GM19397 (cell line): ENCODE measurements at regions not wholly inside any gene's neighbourhood (a gene's known extent, or its start where the extent isn't known, plus 50 kb on each side); places are given as distances from the start of the nearest gene placed in this dataset.
"Not testable (repeated sequence)": the region's sequence is repeated elsewhere in the genome, so short reads cannot be mapped to it uniquely, and the experiment has no call there.

Source experiments
- ATAC-seq: cut with Tn5 transposase; IDR thresholded peaks from one replicate; pipeline ENCODE4 v1.9.1; 2021; ENCODE audit warnings: mild to moderate bottlenecking, moderate library complexity; ENCODE audit not compliant: unreplicated experiment

DNA sequence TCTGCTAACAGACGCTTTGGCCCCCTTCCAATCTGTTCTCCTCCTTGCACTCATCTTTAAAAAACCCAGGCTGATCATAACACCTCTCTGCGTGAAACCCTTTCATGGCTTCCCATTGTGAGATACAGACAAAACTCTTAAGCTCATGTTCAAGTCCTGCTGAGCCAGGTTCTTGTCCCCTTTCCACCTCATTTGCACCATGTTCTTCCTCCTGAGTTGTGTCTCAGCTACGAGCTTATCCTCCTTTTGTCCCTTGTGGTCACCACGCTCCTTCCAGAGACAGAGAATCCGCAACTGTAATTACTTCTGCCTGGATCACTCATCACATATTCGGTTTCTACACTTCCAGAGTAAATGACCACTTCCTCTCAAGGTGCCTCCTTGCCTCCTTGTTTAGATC lies 238.8 kb downstream of the ACTR3 start:
- ATAC-seq = no peak

DNA sequence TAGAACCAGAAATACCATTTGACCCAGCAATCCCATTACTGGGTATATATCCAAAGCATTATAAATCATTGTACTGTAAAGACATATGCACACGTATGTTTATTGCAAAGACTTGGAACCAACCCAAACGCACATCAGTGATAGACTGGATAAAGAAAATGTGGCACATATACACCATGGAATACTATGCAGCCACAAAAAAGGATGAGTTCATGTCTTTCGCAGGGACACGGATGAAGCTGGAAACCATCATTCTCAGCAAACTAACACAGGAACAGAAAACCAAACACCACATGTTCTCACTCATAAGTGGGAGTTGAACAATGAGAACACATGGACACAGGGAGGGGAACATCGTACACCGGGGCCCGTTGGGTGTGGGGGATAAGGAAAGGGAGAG lies 242.2 kb downstream of the ACTR3 start:
- not testable (repeated sequence) for ATAC-seq

DNA sequence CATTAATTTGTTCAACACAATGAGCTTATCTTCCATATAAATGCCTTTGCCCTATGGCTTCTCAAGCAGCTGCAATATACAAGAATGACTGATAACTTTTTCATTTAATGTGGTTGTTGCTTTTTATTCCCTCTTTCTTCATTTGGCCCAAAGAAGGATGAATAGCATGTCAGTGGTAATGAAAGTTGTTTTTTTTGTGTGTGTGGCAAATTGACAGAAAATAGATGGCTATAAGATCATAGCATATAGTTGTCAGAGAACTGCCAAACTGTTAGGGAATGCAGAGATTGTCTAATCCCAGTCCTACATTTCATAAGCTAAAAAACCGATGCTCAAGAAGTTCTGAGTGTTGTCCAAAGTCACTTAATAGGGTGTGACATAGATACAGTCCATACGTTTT lies 244.3 kb downstream of the ACTR3 start:
- ATAC-seq = no peak

DNA sequence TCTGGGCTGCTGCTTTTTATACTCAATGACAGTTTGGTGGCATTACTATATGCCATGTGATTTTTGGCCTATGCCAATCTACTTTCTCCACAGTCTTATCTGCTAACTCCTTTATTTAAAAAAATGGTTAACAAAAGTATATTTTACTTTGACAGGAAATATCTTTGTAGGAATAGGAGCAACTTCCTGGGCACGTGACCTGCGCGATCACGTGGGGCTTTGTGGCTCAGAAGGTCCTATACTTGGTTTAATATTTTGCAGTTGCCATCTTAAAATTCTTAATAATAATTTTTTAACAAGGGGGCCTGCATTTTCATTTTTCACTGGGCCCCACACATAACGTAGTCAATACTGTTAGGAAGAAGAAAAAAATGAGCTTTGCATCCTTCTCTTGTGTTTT lies 249.7 kb downstream of the ACTR3 start:
- no peak for ATAC-seq

DNA sequence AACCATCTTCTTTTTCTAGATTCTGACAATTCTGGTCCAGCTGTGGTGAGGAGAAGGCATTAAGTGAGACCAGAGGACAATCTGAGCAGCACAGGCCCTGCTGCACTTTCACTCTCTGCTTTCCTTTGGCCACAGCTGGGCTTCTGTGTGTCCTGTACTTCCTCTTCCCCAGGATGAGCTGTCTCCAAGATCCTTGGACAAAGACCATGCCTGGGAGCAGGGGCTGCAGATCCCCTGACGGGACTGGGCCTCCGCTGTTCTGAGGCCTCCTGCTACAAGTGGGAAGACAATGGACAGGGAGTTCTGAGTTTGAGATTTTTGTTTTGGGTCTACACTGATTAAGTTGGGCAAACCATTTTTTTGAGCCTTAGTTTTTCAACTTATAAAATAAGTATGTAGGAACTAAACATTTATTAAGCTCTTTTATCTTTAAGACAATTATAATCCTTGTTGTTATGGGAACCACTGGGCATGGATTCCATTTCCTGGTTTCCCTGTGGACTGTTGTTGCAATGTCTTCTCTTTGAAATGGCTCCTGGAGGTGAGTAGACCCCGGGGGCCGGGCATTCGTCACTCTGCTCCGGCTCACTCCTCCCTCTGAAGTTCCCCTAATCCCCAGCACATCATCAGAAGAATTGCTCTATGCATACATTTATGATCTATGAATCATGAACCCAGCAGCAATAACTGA lies 266.6 kb downstream of the ACTR3 start:
- no peak for ATAC-seq

DNA sequence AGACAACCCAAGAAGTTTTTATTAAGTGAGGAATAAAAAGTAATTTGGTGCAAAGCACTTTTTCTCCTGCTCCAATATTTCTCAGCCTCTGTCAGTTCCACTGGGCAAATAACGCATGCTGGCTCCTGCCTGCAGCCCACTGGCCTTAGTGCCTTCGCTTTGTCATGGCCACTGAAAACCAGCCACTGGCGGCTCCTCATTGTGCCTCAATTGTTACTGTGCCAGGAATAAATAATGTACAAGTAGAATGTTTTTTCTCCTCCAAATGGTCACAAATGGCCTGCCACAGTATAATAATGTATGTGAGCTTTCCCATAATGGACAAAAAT lies 267.1 kb downstream of the ACTR3 start:
- ATAC-seq = no peak

DNA sequence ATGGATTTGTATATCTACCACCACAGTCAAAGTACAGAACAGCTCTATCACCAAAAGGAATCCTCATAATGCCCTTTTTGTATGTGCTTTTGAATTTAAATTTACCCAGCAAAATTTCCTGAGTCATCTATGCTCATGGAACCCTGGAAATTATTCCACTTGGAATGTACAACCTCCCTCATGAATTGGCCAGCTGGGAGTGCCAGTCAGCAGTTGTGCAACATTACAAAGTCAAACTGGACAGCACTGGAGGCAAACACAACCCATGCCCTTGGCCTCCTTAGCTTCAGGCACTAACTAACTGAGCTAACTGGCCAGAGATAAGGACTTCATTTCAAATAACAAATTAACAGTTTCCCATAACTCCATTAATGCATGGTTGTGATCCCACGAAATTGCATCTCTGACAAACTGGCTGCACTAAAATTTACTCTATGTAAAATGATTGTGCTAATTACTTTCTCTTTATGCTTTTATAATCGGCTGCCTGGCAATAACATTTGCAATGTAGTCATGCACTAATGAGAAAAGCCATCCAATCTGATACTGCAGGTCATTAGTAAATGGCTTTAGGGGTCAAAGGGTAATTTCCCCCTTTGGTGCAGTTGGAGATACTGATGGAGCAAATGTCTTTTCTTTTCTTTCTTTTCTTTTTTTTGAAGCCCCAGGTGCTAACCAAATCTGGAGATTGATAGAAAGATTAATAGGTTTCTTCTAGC lies 270.5 kb downstream of the ACTR3 start:
- no peak for ATAC-seq

DNA sequence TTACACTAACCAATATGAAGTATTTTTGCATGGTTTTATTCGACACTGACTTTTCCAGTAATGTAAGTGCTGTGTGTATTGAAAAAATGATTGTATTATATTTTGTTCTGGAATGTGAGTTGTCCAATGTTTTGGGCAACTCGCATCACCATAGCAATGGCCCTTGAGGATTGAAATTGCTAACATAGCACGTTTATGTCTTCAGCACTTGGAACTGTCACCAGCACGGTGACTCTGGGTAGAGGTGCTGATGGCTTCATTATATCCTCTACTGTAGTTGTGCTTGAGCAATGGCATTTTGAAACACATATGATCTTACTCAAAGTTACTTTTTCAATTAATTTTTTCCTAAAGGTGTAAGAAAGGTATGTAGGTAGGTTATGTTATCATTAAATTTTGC lies 271.5 kb downstream of the ACTR3 start:
- ATAC-seq = no peak

DNA sequence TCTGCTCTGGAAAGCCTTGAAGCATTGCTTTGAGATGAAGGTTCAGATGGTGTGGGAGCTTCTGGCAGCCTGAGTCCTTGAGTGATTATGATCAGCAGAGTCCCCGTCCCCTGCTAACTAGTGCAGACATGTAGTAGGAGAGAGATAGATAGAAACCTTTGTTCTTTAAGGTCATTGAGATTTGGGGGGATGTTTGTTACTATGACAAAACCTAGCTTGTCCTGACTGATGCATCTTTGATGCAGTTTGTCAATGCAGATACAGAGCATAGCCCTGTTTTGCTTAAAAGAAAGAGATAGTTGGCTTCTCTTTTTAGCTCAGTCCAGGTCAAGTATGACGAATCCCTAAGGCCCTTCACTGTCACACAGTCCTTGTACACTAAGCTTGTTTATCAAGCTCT lies 274.6 kb upstream of the DPP10 start:
- no peak for ATAC-seq

DNA sequence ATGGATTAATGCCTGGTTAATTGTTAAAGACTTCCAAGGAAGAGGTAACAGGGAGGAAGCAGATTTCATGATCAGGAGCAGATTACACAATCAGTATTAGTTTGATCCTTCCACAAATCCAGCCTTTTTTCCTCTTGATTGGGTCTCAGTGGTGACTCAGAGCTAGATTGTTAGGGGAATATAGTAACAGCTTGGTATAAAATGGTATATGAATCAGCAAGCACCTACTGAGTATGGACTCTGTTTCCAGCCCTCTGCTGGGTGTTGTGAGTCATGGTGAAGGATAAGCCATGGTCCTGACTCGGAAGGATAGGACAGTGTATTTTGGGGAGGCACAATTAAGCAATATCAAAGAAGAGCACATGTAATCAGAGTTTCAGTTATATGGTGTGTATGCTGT lies 272.4 kb upstream of the DPP10 start:
- no peak for ATAC-seq

DNA sequence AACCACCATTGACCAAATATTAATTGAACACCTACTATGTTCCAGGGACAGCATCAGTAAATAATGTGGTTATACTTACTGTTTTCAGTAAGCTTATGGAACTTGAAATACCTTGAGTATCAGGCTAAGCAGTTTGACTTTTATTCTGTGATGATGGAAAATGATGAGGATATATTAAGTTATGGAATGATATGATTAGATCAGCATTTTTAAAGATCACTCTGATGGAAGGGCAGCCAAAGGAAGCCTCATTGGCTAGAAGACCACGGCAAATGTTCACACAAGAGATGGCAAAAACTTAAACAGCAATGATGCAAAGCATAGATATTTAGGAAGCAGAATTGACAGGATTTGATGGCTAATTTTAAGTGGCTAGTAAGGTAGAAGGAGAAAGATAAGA lies 266.9 kb upstream of the DPP10 start:
- ATAC-seq = no peak

DNA sequence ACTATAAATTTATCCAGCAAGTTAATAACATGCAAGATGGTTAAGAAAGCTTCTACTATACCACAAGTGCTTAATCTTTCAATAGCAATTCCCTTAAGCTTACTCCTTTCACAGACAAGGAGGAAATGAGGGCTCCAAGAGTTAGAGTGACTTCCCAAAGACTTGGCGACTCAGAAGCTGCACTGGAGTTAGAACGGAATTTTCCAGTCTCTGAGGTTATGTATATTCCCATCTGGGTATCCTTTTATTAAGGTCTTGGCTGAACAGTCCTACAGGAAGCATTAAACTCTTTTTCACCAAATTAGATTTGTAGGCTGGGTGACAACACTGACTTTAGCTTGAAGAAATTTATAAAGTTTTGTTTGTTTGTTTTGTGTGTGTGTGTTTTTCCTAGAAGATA lies 256.9 kb upstream of the DPP10 start:
- no peak for ATAC-seq

DNA sequence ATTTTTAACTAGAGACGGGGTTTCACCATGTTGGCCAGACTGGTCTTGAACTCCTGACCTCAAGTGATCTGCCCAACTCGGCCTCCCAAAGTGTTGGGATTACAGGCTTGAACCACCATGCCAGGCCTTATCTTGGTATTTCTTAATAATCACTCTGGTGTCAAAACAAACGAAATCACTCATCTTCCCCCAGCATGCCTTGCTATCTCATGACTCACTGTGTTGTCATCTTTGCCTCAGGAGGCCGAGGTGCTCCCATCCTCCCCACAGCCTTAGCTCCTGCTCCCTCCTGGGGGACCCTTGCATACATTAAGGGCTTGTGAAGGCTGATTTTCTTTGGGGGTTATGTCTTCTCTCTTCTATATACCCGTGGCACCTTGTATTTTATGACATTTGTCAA lies 250.1 kb upstream of the DPP10 start:
- no peak for ATAC-seq

DNA sequence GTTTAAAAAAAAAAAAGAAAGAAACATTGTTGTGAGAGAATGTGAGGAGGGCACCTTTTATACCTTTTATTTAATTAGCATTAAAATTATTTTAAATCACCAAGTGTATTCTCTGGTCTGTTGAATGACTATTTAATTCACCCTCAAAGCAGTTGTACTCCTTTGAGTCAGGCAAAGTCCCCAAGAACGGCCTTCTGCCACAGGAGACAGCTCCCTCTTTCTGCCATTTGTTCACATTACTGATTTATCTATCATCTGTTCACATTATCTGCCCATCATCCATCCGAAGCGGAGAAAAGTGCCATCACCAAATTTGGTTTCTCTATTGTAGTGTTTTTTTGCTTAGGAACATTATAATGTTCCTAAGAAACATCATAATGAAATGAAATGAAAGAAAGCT lies 240.7 kb upstream of the DPP10 start:
- no peak for ATAC-seq

DNA sequence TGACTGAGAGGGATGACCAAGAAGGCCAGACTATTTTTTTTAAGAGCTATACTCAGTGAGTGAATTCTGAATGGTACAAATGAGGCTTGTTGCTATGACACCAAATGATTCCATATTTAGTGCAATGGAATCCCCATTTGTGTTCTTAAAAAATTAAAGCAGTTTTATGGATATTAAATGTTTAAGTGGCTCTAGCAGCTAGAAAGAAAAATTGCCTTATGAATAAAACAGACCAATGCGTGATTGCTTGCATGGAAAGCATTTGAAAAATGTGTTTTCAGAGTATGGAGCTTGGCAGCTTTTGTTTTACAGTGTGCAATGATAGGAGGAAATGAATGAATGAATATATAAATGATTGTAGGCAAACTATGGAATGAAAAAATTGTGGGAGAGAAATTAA lies 238.8 kb upstream of the DPP10 start:
- no peak for ATAC-seq

DNA sequence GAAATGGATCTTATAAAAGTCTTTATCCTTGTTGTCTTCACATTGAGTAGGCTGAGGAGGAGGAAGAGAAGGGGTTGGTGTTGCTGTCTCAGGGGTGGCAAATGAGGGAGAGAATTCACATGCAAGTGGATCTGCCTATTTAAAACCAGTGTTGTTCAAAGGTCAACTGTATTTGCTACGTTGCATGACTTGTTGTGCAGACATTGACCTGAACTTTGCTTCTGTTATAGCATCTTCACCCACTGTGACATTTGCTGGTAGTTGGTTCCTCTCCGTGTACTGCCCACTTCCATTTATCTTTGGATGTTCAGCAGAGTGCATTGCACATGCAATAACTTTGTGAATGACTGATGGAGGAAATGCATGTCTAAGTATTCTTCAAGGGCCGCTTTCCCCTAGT lies 228.6 kb upstream of the DPP10 start:
- no peak for ATAC-seq

DNA sequence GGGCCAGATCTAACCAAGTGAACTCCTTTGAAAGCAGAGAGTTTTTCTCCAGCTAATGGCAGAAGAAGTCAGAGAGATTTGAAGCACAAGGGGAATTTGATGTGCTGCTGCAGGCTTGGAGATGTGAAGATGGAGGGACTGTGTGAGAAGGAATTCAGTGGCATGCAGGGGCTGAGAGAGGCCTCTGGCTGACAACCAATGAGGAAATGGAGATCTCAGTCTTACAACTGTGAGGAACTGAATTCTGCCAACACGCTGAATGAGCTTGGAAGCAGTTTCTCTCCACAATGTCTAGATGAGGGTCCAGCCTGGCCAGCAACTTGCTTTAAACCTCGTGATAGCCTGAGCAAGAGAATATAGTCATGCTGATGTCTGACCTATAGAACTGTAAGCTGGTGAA lies 224.1 kb upstream of the DPP10 start:
- no peak for ATAC-seq

DNA sequence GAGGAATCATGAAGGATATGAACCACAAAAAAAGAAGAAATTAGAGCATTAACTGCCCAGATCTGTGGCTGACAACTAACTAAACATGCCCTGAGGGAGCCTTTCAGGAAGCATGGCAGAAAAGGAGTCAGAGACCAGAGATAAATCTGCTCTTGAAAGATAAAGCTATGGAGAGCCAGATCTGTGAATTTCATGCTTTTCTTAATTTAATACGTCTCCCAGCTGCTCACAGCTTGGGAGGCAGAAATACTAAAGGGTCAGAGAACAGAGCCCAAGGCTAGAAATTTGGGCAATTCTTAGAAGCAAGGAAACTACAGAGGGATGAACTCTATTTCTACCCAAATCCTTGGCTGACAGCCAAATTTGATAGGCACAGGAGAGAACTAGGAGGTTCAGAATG lies 223.0 kb upstream of the DPP10 start:
- ATAC-seq = no peak

DNA sequence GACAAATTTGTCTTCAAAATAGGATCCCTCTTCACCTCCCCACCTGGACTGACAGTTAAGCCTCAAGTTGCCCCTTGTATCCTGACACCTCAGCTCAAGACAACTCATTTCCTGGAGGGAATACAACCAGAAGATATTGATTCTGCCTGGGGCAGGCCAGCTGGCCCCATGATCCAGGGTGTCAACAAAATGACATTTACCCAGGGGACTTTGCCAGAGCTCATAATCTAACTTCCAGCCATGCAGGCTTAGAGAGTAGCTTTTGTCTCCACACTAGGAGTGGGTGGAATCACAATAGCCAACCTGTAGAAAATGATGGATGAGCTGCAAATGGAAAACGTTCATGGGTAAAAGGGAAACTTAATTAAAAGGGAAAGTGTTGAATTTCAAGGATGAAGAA lies 220.1 kb upstream of the DPP10 start:
- ATAC-seq = no peak

DNA sequence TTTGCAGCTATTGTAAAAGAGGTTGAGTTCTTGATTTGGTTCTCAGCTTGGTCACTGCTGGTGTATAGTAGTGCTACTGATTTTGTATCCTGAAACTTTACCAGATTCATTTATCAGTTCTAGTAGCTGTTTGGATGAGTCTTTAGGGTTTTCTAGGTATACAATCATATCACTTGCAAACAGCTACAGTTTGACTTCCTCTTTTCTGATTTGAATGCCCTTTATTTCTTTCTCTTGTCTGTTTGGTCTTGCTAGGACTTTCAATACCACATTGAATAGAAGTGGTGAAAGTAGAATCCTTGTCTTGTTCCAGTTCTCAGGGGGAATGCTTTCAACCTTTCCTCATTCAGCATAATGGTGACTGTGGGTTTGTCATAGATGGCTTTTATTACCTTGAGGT lies 210.5 kb upstream of the DPP10 start:
- no peak for ATAC-seq

DNA sequence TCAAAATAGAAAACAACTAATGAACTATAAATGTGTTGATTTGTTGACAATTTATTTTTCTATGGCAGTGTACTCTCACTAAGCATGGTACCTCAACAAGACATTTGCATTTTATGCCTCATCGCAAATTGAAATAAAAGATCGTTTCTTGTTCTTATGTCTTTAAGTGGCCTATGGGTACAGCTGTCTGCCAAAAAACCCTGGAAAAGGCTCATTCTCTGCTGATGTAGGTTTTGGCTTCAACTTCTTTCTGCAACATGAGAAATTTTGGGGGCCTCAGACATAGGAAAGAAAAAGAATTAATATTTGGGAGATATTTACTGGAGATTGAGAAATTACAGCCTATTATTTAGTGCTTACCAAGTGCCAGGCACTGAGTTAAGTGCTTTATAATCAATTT lies 205.1 kb upstream of the DPP10 start:
- no peak for ATAC-seq

DNA sequence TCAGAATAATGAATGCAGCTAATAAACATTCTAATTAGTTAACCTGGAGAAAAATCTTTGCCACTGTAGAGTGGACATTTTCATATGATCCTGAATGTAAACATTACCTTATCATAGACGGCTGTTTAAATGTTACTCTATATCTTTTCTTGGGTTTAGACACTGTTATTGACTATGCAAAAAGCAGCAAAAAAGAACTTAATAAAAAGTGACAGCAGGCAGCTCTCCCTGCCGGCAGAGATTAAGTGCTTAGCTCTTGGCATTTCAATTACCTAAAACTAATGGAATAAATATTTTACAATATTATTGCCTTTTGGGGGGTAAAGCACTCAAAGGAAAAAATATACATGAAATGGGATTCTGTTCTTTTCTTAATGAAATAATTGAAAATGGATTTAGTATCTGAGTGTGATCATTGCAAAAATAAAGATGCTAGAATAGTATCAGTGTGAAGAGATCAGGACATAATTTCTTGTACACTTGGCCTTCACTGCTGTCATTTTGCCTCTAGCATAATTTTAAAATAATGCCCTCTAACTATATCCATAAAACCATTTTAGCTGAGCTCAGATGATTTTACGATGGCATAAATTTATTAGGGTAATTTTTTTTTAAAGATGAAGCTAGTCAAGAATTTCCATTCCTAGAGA lies 203.4 kb upstream of the DPP10 start:
- ATAC-seq = no peak

DNA sequence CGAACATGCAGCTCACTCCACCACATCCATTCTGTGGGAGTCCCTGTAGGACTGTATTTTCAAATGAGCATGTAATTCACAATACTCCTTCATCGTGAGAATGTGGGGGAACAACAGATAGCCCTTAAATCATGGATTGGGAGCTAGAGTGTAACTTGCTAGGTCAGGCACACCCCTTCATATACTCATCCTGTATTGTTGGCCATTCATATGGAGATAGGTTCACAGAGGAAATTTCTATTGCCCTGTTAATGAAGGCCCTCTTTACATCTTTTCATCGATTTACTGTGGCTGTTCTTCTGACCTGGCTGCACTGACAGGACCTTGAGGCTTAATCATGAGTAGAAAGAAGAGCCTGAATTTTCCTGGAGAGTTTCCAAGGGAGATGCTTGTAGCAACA lies 193.8 kb upstream of the DPP10 start:
- ATAC-seq = no peak
